GM12872 (cell line): ENCODE measurements at regions not wholly inside any gene's neighbourhood (a gene's known extent, or its start where the extent isn't known, plus 50 kb on each side); places are given as distances from the start of the nearest gene placed in this dataset.

Source experiments
- CTCF ChIP-seq: IDR thresholded peaks from 3 replicates; pipeline ENCODE4 v1.5.1; 2011; ENCODE audit warnings: low read depth, mild to moderate bottlenecking, low read length, moderate library complexity; ENCODE audit not compliant: insufficient read depth

- peak; percentile 45 for TF ChIP-seq CTCF
Observed at GRCh38 chr7:130896051-130896881, 162.3 kb upstream of the KLF14 start.

GRCh38 chr7:130896898-130897514 is 163.0 kb upstream of the KLF14 start:
- peak; percentile 85 for TF ChIP-seq CTCF

- 0 out of 3 replicates have a peak, but pooled peaks have one; percentile 6 for TF ChIP-seq CTCF
Observed at GRCh38 chr7:130897515-130898419, 163.8 kb upstream of the KLF14 start.

GRCh38 chr7:130899071-130899560 is 165.1 kb upstream of the KLF14 start:
- TF ChIP-seq CTCF, result no peak

GRCh38 chr7:130899638-130900401 is 165.8 kb upstream of the KLF14 start:
- TF ChIP-seq CTCF, result no peak

- TF ChIP-seq CTCF, result no peak
Observed at GRCh38 chr7:130900471-130901076, 166.6 kb upstream of the KLF14 start.
